Progenitor cell of endocrine pancreas (in vitro differentiated cells): ENCODE measurements at regions not wholly inside any gene's neighbourhood (a gene's known extent, or its start where the extent isn't known, plus 50 kb on each side); places are given as distances from the start of the nearest gene placed in this dataset.

ENCODE experiments used
- DNase-seq: peaks from one replicate; pipeline ENCODE4 v3.0.0; 2021; ENCODE audit warnings: low spot score; ENCODE audit not compliant: unreplicated experiment
- H3K27ac Mint-ChIP-seq: 2 replicates; pipeline ENCODE4 v1.8.0; 2021; ENCODE audit warnings: mild to moderate bottlenecking, moderate library complexity, mixed read lengths
- H3K27me3 Mint-ChIP-seq: 2 replicates; pipeline ENCODE4 v1.8.0; 2021; ENCODE audit warnings: mixed read lengths
- H3K36me3 Mint-ChIP-seq: 2 replicates; pipeline ENCODE4 v1.8.0; 2022; ENCODE audit warnings: mixed read lengths; ENCODE audit not compliant: insufficient read depth
- H3K4me1 Mint-ChIP-seq: 2 replicates; pipeline ENCODE4 v1.8.0; 2021; ENCODE audit warnings: low read depth, mixed read lengths
- H3K4me3 Mint-ChIP-seq: 2 replicates; pipeline ENCODE4 v1.8.0; 2021; ENCODE audit warnings: low read depth, mild to moderate bottlenecking, moderate library complexity, mixed read lengths
- H3K9me3 Mint-ChIP-seq: 2 replicates; pipeline ENCODE4 v1.8.0; 2021; ENCODE audit warnings: low read depth, mixed read lengths
- CTCF ChIP-seq: fragments of 200-600 bp; sonication (generic); IDR thresholded peaks from one replicate; pipeline ENCODE4 v1.5.0; 2021; ENCODE audit warnings: antibody characterized with exemption, mild to moderate bottlenecking; ENCODE audit not compliant: unreplicated experiment

DNA sequence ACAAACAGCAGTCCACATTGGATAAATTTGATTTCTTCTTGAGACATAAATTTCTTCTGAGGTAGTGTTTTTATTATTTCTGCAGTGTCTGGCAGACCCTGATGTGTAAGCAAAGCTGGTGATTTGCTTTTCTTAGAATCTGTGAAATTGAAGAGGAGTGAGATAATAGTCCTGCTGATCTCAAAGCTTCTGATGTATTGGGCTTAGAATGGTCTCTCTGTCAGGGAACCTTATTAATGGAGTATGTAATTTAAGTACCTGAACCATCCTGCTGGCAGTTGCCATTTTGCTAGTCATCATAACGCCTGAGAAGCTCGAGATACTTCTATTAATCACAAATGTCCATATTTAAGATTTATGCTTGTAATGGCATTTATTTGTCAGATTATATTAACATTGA is 464.5 kb upstream of the PRICKLE1 start:
- peak overlapping the region; percentile 33 for H3K27ac Mint-ChIP-seq

GRCh38 chr12:43052441-43052840 is 462.9 kb upstream of the PRICKLE1 start:
- no peak for DNase-seq
- Mint-ChIP-seq H3K4me1 (peaks cover 35% of the 10 kb centered on the region), H3K36me3 (peaks cover 4% of the 10 kb centered on the region), H3K4me3 (peak overlapping the region; percentile 16), H3K27me3 (no peaks in the 10 kb centered on the region), H3K27ac (peak overlapping the region; percentile 96), H3K9me3 (peaks cover 10% of the 10 kb centered on the region)
- no peak for TF ChIP-seq CTCF

More for the DNA sequence above, 464.5 kb upstream of the PRICKLE1 start:
- no peak for DNase-seq
- Mint-ChIP-seq H3K36me3 (peaks cover 1% of the 10 kb centered on the region), H3K27me3 (no peaks in the 10 kb centered on the region), H3K4me3 (no peak overlapping the region), H3K4me1 (peaks cover 35% of the 10 kb centered on the region), H3K9me3 (peaks cover 7% of the 10 kb centered on the region)
- TF ChIP-seq CTCF: no peak

DNA sequence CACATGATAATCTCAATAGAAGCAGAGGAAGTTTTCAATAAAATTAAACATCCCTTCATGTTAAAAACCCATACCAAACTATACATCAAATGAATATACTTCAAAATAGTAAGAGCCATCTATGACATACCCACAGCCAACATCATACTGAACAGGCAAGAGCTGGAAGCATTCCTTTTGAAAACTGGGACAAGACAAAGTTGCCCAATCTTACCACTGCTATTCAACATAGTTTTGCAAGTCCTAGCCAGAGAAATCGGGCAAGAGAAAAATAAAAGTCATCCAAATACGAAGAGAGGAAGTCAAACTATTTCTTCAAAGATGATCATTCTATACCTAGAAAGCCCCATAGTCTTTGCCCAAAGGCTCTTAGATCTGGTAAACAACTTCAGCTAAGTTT is 454.7 kb upstream of the PRICKLE1 start:
- Mint-ChIP-seq H3K27me3 (no peaks in the 10 kb centered on the region), H3K27ac (no peak overlapping the region), H3K4me1 (peaks cover under 1% of the 10 kb centered on the region), H3K9me3 (peaks cover 16% of the 10 kb centered on the region), H3K4me3 (no peak overlapping the region), H3K36me3 (peaks cover 3% of the 10 kb centered on the region)
- DNase-seq: no peak
- TF ChIP-seq CTCF: no peak

DNA sequence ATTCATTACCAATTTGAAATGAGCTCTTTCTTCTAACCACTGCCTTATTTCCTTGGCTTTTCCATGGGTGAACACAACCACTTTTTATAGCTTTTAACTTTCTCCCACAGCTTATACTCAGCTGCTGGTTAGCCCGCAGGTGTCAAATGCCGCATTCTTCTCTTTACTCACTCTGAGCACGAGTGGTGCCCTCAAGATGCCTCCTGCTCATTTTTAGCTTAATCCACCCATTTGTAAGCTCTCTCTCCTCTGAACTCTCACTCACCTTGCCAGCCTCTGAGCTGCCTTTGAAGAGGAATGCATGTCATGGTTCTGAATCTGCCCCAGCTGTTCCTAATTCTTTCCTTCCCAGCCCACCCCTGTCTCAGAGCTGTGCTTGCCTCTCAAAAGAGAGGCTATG is 449.4 kb upstream of the PRICKLE1 start:
- Mint-ChIP-seq H3K36me3 (no peaks in the 10 kb centered on the region), H3K4me1 (peaks cover 4% of the 10 kb centered on the region), H3K27me3 (no peaks in the 10 kb centered on the region), H3K9me3 (peaks cover 8% of the 10 kb centered on the region), H3K27ac (no peak overlapping the region), H3K4me3 (no peak overlapping the region)
- no peak for TF ChIP-seq CTCF
- no peak for DNase-seq

DNA sequence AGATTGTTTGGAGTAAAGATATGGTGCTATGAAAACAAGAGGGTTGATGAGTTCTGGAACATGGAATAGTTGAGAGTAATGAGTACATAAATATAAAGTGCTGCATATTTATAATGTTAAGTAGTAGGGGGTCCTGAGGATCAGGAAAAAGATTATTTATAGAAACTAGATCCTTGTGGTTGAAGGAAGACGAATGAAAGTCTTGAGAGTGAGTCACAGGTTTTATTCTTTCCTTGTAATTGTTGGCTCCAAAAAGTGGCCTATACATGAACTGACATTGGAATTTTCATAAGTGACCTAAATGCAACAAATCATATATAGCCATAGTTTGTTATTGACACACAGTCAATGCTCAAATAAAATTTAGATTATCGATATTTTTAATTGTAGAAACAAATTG is 440.4 kb upstream of the PRICKLE1 start:
- no peak for TF ChIP-seq CTCF

DNA sequence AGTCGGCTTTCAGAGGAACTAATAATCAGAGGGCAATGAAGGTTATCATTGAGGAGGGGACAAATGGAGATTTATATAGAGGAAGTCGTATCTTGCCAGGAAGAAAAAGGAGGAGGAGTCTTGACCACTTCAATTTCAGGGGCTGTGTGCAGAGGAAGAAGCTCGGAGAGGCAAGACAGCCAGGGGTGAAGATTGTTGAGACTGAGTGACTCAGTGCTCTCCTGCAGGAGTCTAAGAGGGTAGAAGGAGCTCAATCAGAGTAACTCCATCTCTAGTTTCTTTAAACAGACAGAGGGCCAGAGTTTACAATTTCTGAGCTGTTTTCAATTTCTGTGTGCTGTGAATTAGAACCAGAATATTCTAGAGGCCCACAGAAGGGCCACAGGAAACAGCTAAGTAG is 439.3 kb upstream of the PRICKLE1 start:
- no peak overlapping the region for H3K4me3 Mint-ChIP-seq
- peaks cover 22% of the 10 kb centered on the region for H3K9me3 Mint-ChIP-seq
- peaks cover 1% of the 10 kb centered on the region for H3K36me3 Mint-ChIP-seq
- no peak overlapping the region for H3K27ac Mint-ChIP-seq
- no peak for TF ChIP-seq CTCF
- H3K27me3 Mint-ChIP-seq: no peaks in the 10 kb centered on the region
- no peak for DNase-seq
- no peaks in the 10 kb centered on the region for H3K4me1 Mint-ChIP-seq

More for the DNA sequence above, 440.4 kb upstream of the PRICKLE1 start:
- no peak for DNase-seq
- no peaks in the 10 kb centered on the region for H3K4me1 Mint-ChIP-seq
- peaks cover 27% of the 10 kb centered on the region for H3K9me3 Mint-ChIP-seq
- peaks cover 1% of the 10 kb centered on the region for H3K36me3 Mint-ChIP-seq
- no peaks in the 10 kb centered on the region for H3K27me3 Mint-ChIP-seq
- no peak overlapping the region for H3K4me3 Mint-ChIP-seq
- no peak overlapping the region for H3K27ac Mint-ChIP-seq
